Common myeloid progenitor, CD34-positive (primary cell): ENCODE measurements at regions not wholly inside any gene's neighbourhood (a gene's known extent, or its start where the extent isn't known, plus 50 kb on each side); places are given as distances from the start of the nearest gene placed in this dataset.
"Not testable (repeated sequence)": the region's sequence is repeated elsewhere in the genome, so short reads cannot be mapped to it uniquely, and the experiment has no call there.

Experiments used
- CTCF ChIA-PET: fragments of 350-600 bp; sonication (Branson Sonifier 250); formaldehyde crosslinking; loops from one replicate; lab custom pipeline; 2021; ENCODE audit warnings: antibody characterized with exemption; lab: Charles Lee
- POLR2A ChIA-PET: fragments of 350-600 bp; sonication (Branson Sonifier 250); formaldehyde crosslinking; loops from one replicate; lab custom pipeline; 2021; ENCODE audit warnings: antibody characterized with exemption; lab: Charles Lee
- DNase-seq, 3 donors: peaks; one replicate each; pipeline versions ENCODE4 v3.0.0 to v3.0.0-alpha.2; 2013
- H3K27ac ChIP-seq, 2 experiments: 1 replicate in 1 of 2; 2 replicates in 1 of 2; pipeline ENCODE4 v1.7.0; 2013; ENCODE audit warnings: inconsistent platforms in 2 of 2, low read length in 2 of 2, mild to moderate bottlenecking in 2 of 2, low read depth in 1 of 2, moderate library complexity in 1 of 2; ENCODE audit not compliant: severe bottlenecking in 2 of 2, insufficient read depth in 1 of 2, poor library complexity in 1 of 2
- H3K27me3 ChIP-seq, 5 experiments: replicated peaks in 2 of 5; 1 replicate in 3 of 5; 2 replicates in 2 of 5; pipeline versions ENCODE4 v1.6.1 to v1.7.0; 2013; ENCODE audit warnings: low read length in 4 of 5, mild to moderate bottlenecking in 2 of 5, moderate library complexity in 2 of 5, inconsistent platforms in 1 of 5; ENCODE audit not compliant: insufficient read depth in 5 of 5, control insufficient read depth in 4 of 5
- H3K36me3 ChIP-seq, 4 experiments: 1 replicate in 2 of 4; 2 replicates in 2 of 4; pipeline versions ENCODE4 v1.6.1 to v1.7.0; 2013; ENCODE audit warnings: low read length in 3 of 4, control low read depth in 1 of 4, mild to moderate bottlenecking in 1 of 4; ENCODE audit not compliant: control insufficient read depth in 4 of 4, insufficient read depth in 4 of 4
- H3K4me1 ChIP-seq, 4 experiments: 1 replicate in 3 of 4; 2 replicates in 1 of 4; pipeline versions ENCODE4 v1.6.1 to v1.7.1; 2013; ENCODE audit warnings: low read length in 3 of 4, mild to moderate bottlenecking in 3 of 4, control low read depth in 1 of 4, inconsistent platforms in 1 of 4, moderate library complexity in 1 of 4; ENCODE audit not compliant: control insufficient read depth in 4 of 4, insufficient read depth in 4 of 4; ENCODE audit errors: control extremely low read depth in 1 of 4
- H3K4me3 ChIP-seq, 7 experiments: 1 replicate in 4 of 7; 2 replicates in 3 of 7; pipeline versions ENCODE4 v1.5.1 to v1.7.0; 2013; ENCODE audit warnings: mild to moderate bottlenecking in 7 of 7, low read length in 6 of 7, moderate library complexity in 6 of 7, inconsistent platforms in 2 of 7, low read depth in 2 of 7, control low read depth in 1 of 7; ENCODE audit not compliant: insufficient read depth in 4 of 7, control insufficient read depth in 1 of 7; ENCODE audit errors: extremely low read depth in 1 of 7
- H3K9me3 ChIP-seq, 5 experiments: 1 replicate in 4 of 5; 2 replicates in 1 of 5; pipeline versions ENCODE4 v1.6.1 to v1.7.1; 2013; ENCODE audit warnings: low read length in 4 of 5, mild to moderate bottlenecking in 2 of 5, inconsistent platforms in 1 of 5, low read depth in 1 of 5, moderate library complexity in 1 of 5; ENCODE audit not compliant: control insufficient read depth in 4 of 5, insufficient read depth in 2 of 5; ENCODE audit errors: control extremely low read depth in 1 of 5
- WGBS: methylation state at CpG from one replicate; pipeline ENCODE4 v1.1.5; 2013; ENCODE audit not compliant: insufficient coverage; 5-methylcytosine and 5-hydroxymethylcytosine counted together

DNA sequence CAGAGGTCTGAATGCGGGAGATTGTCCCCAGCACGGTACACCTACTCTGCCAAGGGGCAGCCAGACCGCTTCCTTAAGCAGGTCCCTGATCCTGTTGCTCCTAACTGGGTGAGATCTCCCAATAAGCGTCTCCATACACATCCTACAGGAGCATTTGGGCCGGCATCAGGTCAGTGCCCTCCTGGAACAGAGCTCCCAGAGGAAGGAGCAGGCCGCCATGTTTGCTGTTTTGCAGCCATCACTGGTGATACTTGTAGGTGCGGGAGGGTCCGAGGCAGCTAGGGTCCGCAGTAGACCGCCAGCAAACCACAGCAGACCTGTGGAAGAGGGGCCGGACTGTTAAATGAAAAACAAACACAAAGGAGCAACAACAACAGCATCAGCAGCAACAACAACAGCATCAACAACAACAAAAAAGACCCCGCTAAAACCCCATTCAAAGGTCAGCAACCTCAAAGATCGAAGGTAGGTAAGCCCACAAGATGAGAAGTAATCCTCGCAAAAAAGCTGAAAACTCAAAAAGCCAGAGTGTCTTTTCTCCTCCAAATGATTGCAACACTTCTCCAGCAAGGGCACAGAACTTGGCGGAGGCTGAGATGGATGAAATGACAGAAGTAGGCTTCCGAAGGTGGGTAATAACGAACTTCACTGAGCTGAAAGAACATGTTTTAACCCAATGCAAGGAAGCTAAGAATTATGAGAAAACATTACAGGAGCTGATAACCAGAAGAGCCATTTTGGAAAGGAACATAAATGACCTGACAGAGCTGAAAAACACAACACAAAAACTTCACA, 79.0 kb upstream of the CDH7 start:
- H3K36me3 ChIP-seq = no peaks in the 10 kb centered on the region
- no peaks in the 10 kb centered on the region for H3K9me3 ChIP-seq
- 97% methylated on average over 11 of the region's 17 CpGs for WGBS
- no peaks in the 10 kb centered on the region for H3K4me1 ChIP-seq
- no peak for DNase-seq
- no peak overlapping the region for H3K27ac ChIP-seq
- H3K27me3 ChIP-seq = no peaks in the 10 kb centered on the region
- ChIA-PET POLR2A (no interaction called here), CTCF (interaction anchor here (0.9 kb wide), 1 partner anchor 54 kb away, joined by 4 read pairs; no protein-coding TSS in a partner anchor)
- no peak overlapping the region for H3K4me3 ChIP-seq

- DNase-seq, POLR2A ChIA-PET, H3K36me3 ChIP-seq, CTCF ChIA-PET, H3K4me3 ChIP-seq, H3K4me1 ChIP-seq, H3K27ac ChIP-seq, H3K9me3 ChIP-seq, H3K27me3 ChIP-seq: not testable (repeated sequence)
- no CpG with 5 or more reads among the region's 3 CpGs for WGBS
Measured at GRCh38 chr18:65670145-65670544, 80.7 kb upstream of the CDH7 start.

DNA sequence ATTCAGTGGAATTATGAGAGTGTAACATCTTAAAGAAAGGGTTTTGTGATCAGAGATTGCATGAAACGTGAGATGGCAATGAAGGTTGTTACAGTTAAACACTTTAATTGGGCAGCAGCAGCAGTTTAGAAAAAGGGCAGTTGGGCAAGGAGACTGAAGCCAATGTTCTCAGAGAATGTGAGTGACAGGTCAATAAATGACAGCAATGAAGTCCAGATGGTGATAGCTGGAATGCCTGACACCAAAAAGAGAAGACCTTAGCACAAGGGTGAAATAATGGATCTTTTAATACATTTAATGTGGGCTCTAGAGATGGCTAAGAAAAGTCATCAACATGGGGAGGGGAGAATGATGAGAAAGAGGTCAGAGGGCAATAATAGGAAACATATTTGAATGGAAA, 89.4 kb upstream of the CDH7 start:
- Histone ChIP-seq H3K27me3 (no peaks in the 10 kb centered on the region), H3K27ac (no peak overlapping the region), H3K9me3 (no peaks in the 10 kb centered on the region), H3K4me1 (no peaks in the 10 kb centered on the region), H3K4me3 (no peak overlapping the region), H3K36me3 (no peaks in the 10 kb centered on the region)
- ChIA-PET CTCF (no interaction called here), POLR2A (no interaction called here)
- WGBS = 100% methylated on average over 1 of the region's 1 CpG
- no peak for DNase-seq

DNA sequence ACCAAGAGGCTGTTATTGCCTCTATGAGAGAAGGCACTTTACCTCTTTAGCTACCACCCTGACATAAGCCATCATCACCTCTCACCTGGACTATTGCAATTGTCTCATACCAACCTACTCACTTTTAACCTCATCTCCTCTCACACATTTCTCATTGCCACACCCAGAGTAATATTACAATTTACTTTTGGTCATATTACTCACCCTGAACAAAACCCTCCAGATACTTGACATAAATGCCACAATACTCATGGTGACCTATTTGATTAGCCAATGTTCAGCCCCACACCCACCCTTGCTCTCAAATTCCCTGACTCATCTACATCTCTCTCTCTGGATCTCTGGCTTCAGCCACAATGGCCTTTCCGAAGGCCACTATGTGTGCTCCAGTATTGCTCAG, 90.9 kb upstream of the CDH7 start:
- H3K27ac ChIP-seq = no peak overlapping the region
- ChIA-PET POLR2A (no interaction called here), CTCF (no interaction called here)
- no peak for DNase-seq
- H3K36me3 ChIP-seq = no peaks in the 10 kb centered on the region
- H3K9me3 ChIP-seq = no peaks in the 10 kb centered on the region
- H3K4me3 ChIP-seq = no peak overlapping the region
- H3K27me3 ChIP-seq = no peaks in the 10 kb centered on the region
- H3K4me1 ChIP-seq = no peaks in the 10 kb centered on the region
- 100% methylated on average over 1 of the region's 1 CpG for WGBS

- H3K4me3 ChIP-seq = no peak overlapping the region
- POLR2A ChIA-PET = no interaction called here
- CTCF ChIA-PET = no interaction called here
- H3K9me3 ChIP-seq = no peaks in the 10 kb centered on the region
- no peaks in the 10 kb centered on the region for H3K36me3 ChIP-seq
- no peak for DNase-seq
- H3K4me1 ChIP-seq = no peaks in the 10 kb centered on the region
- no peak overlapping the region for H3K27ac ChIP-seq
- H3K27me3 ChIP-seq = no peaks in the 10 kb centered on the region
Measured at GRCh38 chr18:65659312-65659711, 91.5 kb upstream of the CDH7 start.

DNA sequence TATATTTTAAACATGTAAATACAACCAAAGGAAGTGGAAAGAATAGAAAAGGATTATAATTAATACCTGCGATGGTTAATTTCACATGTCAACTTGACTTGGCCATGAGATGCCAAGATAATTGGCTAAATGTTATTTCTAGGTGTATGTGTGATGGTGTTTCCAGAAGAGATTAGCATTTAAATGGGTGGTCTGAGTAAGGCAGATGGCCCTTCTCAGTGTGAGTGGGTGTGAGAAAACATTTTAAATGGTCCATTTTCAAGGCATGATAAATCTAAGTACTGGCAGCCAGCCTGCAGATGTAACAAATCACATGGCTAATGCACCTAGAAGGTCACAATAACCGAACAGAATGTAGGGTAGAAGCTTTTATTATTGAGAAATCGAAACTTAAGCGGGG, 99.6 kb upstream of the CDH7 start:
- WGBS = 93% methylated on average over 4 of the region's 4 CpGs
- Histone ChIP-seq H3K4me3 (no peak overlapping the region), H3K27ac (no peak overlapping the region), H3K9me3 (peaks cover 0 to 13% (median 0%) of the 10 kb centered on the region in 5 experiments), H3K36me3 (no peaks in the 10 kb centered on the region), H3K4me1 (no peaks in the 10 kb centered on the region), H3K27me3 (no peaks in the 10 kb centered on the region)
- DNase-seq = no peak
- POLR2A ChIA-PET = no interaction called here
- CTCF ChIA-PET = no interaction called here

DNA sequence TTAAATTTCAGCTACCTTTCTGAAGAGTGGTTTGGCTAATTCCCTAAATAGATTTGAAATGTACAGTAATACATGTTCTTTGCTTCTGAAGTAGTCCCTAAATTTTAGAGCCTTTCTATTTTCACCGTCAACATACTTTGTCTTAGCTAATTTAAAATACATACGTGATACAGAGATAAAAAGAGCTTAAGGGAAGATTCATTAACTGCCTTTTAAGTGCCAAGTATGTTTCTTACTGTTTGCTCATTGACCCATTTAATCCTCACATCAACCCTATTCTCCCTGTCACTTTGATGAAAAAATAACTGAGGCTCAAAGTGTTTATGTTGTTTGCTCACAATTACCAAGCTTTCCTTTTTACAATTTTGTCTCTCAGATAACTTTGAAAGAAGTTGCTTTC, 118.6 kb upstream of the CDH7 start:
- CTCF ChIA-PET = no interaction called here
- Histone ChIP-seq H3K27ac (no peak overlapping the region), H3K4me3 (no peak overlapping the region), H3K36me3 (no peaks in the 10 kb centered on the region), H3K27me3 (no peaks in the 10 kb centered on the region), H3K9me3 (peaks cover 0 to 3% (median 0%) of the 10 kb centered on the region in 5 experiments), H3K4me1 (no peaks in the 10 kb centered on the region)
- 100% methylated on average over 1 of the region's 2 CpGs for WGBS
- POLR2A ChIA-PET = no interaction called here
- no peak for DNase-seq
